AG10803 (cell line): ENCODE measurements at regions not wholly inside any gene's neighbourhood (a gene's known extent, or its start where the extent isn't known, plus 50 kb on each side); places are given as distances from the start of the nearest gene placed in this dataset.

ENCODE experiments used
- DNase-seq: peaks from one replicate; pipeline ENCODE4 v3.0.0; 2010; ENCODE audit warnings: low read depth
- H3K4me3 ChIP-seq: 2 replicates; pipeline ENCODE4 v1.5.1; 2011; ENCODE audit warnings: mild to moderate bottlenecking, low read length, control low read depth
- TF ChIP-seq, protein P1 (sequence below): conservative IDR thresholded peaks from 2 replicates; pipeline ENCODE4 v1.5.1; 2011; ENCODE audit warnings: mild to moderate bottlenecking, low read length, control low read depth, inconsistent platforms

- DNase-seq: no peak
- TF ChIP-seq, protein P1, sequence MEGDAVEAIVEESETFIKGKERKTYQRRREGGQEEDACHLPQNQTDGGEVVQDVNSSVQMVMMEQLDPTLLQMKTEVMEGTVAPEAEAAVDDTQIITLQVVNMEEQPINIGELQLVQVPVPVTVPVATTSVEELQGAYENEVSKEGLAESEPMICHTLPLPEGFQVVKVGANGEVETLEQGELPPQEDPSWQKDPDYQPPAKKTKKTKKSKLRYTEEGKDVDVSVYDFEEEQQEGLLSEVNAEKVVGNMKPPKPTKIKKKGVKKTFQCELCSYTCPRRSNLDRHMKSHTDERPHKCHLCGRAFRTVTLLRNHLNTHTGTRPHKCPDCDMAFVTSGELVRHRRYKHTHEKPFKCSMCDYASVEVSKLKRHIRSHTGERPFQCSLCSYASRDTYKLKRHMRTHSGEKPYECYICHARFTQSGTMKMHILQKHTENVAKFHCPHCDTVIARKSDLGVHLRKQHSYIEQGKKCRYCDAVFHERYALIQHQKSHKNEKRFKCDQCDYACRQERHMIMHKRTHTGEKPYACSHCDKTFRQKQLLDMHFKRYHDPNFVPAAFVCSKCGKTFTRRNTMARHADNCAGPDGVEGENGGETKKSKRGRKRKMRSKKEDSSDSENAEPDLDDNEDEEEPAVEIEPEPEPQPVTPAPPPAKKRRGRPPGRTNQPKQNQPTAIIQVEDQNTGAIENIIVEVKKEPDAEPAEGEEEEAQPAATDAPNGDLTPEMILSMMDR: no peak
- H3K4me3 ChIP-seq: no peak overlapping the region
Measured at GRCh38 chr7:88548399-88548798, 211.1 kb upstream of the ZNF804B start.

- TF ChIP-seq, protein P1: peak; percentile 32
- no peak overlapping the region for H3K4me3 ChIP-seq
- DNase-seq: no peak
Measured at GRCh38 chr7:88546808-88547207, 212.7 kb upstream of the ZNF804B start.

DNA sequence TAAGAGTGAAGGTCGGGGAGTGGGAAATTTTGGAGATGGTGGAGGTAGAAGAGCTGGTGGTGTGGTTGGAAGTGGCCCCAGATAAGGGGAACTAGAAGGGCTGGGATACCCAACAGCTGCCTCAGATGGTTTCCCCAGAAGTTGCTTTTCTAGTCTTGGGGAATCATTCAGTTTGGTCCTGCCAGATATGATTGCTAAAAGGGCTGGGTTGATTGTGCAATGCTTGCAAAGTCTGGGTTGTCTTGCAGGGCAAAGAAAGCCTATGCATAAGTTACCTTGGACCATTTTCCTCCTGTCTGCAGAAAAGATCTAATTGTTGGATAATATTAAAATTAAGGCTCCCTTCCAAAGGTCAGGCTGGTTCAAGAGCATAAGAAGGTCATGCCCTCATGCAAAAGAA, 213.8 kb upstream of the ZNF804B start:
- no peak overlapping the region for H3K4me3 ChIP-seq
- DNase-seq: no peak
- TF ChIP-seq, protein P1: no peak

DNA sequence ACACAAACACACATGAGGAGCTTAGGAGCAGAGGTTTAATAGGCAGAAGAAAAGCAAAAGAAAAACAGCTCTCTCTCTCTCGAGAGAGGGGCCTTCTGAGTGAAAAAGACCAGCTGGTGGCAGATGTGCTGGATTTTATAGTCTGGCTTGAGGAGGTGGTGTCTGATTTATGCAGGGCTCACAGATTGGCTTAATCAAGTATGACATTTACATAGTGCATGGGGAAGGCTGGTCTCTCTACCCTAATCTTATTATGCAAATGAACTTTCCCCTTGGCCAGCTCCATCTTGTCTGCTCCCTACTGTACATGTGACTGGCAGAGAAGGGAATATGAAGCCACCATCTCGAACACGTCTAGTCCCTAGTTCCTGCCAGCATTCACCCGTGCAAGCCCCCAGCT, 219.5 kb upstream of the ZNF804B start:
- H3K4me3 ChIP-seq: no peak overlapping the region
- TF ChIP-seq, protein P1: no peak
- no peak for DNase-seq

- TF ChIP-seq, protein P1: no peak
- DNase-seq: no peak
Measured at GRCh38 chr7:88539518-88539917, 220.0 kb upstream of the ZNF804B start.

GRCh38 chr7:88523645-88524044, 217.0 kb upstream of the STEAP4 start:
- no peak for DNase-seq
- TF ChIP-seq, protein P1: no peak
- no peak overlapping the region for H3K4me3 ChIP-seq

More at GRCh38 chr7:88539518-88539917, 220.0 kb upstream of the ZNF804B start:
- no peak overlapping the region for H3K4me3 ChIP-seq

DNA sequence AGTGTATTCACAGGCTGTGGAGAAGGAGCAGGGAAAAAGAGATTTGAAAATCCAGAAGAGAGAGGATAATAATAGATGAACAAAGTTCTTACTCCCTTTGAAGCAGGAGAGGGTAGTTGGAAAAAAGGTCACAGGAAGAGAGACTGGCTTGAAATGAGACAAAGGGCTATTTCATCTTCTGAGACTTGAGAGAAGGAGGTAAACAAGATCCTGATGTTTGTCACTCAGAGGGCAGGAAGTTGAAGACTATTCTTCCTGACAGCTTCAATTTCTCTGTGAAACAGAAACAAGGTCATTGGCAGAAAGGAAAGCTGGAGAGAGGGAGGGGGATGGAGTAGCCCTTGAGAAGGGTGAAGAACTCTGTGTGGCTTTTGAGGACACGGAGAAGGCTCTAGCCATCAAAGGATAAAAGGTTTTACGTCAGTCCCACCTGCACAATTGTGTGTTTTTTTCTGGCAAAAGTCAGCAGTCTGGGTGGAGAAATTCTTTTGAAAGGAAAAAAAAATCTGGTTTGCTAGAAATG, 216.1 kb upstream of the STEAP4 start:
- DNase-seq: no peak
- no peak overlapping the region for H3K4me3 ChIP-seq
- TF ChIP-seq, protein P1: no peak
